ENCODE measurements at regions not wholly inside any gene's neighbourhood (a gene's known extent, or its start where the extent isn't known, plus 50 kb on each side); places are given as distances from the start of the nearest gene placed in this dataset.
A peak's percentile ranks its signal among the peaks of the same experiment; 100 is the strongest.
"Not testable (repeated sequence)": the region's sequence is repeated elsewhere in the genome, so short reads cannot be mapped to it uniquely, and the experiment has no call there.

GRCh38 chr2:129570812-129571211, 408.7 kb upstream of the RAB6C start:
- not testable (repeated sequence) for DNase-seq

GRCh38 chr2:129575431-129575830, 404.0 kb upstream of the RAB6C start:
- DNase-seq, result no peak

- no peak for DNase-seq
Observed at GRCh38 chr2:129575880-129576279, 403.6 kb upstream of the RAB6C start.

GRCh38 chr2:129580001-129580400, 399.5 kb upstream of the RAB6C start:
- no peak for DNase-seq

- DNase-seq, result no peak
Observed at GRCh38 chr2:129585760-129586159, 393.7 kb upstream of the RAB6C start.

- no peak for DNase-seq
Observed at GRCh38 chr2:129587426-129588064, 391.9 kb upstream of the RAB6C start.

- DNase-seq, result no peak
Observed at GRCh38 chr2:129604560-129604959, 374.9 kb upstream of the RAB6C start.

GRCh38 chr2:129605646-129606045, 373.8 kb upstream of the RAB6C start:
- DNase-seq, result no peak

- no peak for DNase-seq
Observed at GRCh38 chr2:129606496-129607270, 372.8 kb upstream of the RAB6C start.

GRCh38 chr2:129609224-129609623, 370.2 kb upstream of the RAB6C start:
- DNase-seq, result no peak

GRCh38 chr2:129610766-129611165, 368.7 kb upstream of the RAB6C start:
- no peak for DNase-seq

GRCh38 chr2:129611471-129611870, 368.0 kb upstream of the RAB6C start:
- no peak for DNase-seq

GRCh38 chr2:129619471-129619870, 360.0 kb upstream of the RAB6C start:
- DNase-seq, result peak; percentile 92

GRCh38 chr2:129620411-129620810, 359.1 kb upstream of the RAB6C start:
- no peak for DNase-seq

- no peak for DNase-seq
Observed at GRCh38 chr2:129623783-129624182, 355.7 kb upstream of the RAB6C start.

- no peak for DNase-seq
Observed at GRCh38 chr2:129627437-129627836, 352.0 kb upstream of the RAB6C start.

GRCh38 chr2:129636692-129637091, 342.8 kb upstream of the RAB6C start:
- DNase-seq, result no peak

- DNase-seq, result no peak
Observed at GRCh38 chr2:129641371-129641770, 338.1 kb upstream of the RAB6C start.

GRCh38 chr2:129642526-129643043, 336.9 kb upstream of the RAB6C start:
- no peak for DNase-seq

GRCh38 chr2:129645335-129645734, 334.1 kb upstream of the RAB6C start:
- DNase-seq, result no peak

- no peak for DNase-seq
Observed at GRCh38 chr2:129646107-129646506, 333.4 kb upstream of the RAB6C start.

GRCh38 chr2:129653246-129653645, 326.2 kb upstream of the RAB6C start:
- no peak for DNase-seq

- no peak for DNase-seq
Observed at GRCh38 chr2:129654331-129654730, 325.1 kb upstream of the RAB6C start.

- no peak for DNase-seq
Observed at GRCh38 chr2:129656081-129656598, 323.3 kb upstream of the RAB6C start.

All from DMS153 (cell line).